Activated naive CD8-positive, alpha-beta T cell treated with anti-CD3 and anti-CD28 coated beads for 36 hours (primary cell): ENCODE measurements at regions not wholly inside any gene's neighbourhood (a gene's known extent, or its start where the extent isn't known, plus 50 kb on each side); places are given as distances from the start of the nearest gene placed in this dataset.

Source experiments
- DNase-seq: peaks from one replicate; pipeline ENCODE4 v3.0.0; 2021
- H3K27ac Mint-ChIP-seq: one replicate; pipeline ENCODE4 v1.8.0; 2022; ENCODE audit warnings: mild to moderate bottlenecking, moderate library complexity, mixed read lengths
- H3K27me3 Mint-ChIP-seq: one replicate; pipeline ENCODE4 v1.8.0; 2022; ENCODE audit warnings: mild to moderate bottlenecking, mixed read lengths
- H3K36me3 Mint-ChIP-seq: one replicate; pipeline ENCODE4 v1.8.0; 2021; ENCODE audit warnings: mild to moderate bottlenecking, mixed read lengths
- H3K4me1 Mint-ChIP-seq: one replicate; pipeline ENCODE4 v1.8.0; 2021; ENCODE audit warnings: mixed read lengths
- H3K4me3 Mint-ChIP-seq: one replicate; pipeline ENCODE4 v1.8.0; 2022; ENCODE audit warnings: mild to moderate bottlenecking, moderate library complexity, mixed read lengths
- H3K9me3 Mint-ChIP-seq: one replicate; pipeline ENCODE4 v1.8.0; 2022; ENCODE audit warnings: mixed read lengths

DNA sequence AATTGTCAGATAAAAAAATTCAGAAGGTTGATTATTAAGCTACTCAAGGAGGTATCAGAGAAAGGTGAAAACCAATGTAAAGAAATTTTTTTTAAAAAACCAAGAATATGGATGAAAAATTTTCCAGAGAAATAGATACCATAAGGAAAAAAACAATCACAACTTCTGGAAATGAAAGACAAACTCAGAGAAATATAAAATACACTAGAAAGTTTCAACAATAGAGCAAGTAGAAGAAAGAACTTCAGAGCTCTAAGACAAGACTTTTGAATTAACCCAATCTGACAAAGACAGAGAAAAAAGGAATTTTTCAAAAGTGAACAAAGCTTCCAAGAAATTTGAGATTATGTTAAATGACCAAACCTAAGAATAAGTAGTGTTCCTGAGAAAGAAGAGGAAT is 62.9 kb upstream of the TEAD1 start:
- no peak for DNase-seq
- Mint-ChIP-seq H3K27ac (no peak overlapping the region), H3K9me3 (peaks cover 24% of the 10 kb centered on the region), H3K4me3 (no peak overlapping the region), H3K36me3 (peaks cover 5% of the 10 kb centered on the region), H3K4me1 (no peaks in the 10 kb centered on the region), H3K27me3 (peaks cover 14% of the 10 kb centered on the region)

DNA sequence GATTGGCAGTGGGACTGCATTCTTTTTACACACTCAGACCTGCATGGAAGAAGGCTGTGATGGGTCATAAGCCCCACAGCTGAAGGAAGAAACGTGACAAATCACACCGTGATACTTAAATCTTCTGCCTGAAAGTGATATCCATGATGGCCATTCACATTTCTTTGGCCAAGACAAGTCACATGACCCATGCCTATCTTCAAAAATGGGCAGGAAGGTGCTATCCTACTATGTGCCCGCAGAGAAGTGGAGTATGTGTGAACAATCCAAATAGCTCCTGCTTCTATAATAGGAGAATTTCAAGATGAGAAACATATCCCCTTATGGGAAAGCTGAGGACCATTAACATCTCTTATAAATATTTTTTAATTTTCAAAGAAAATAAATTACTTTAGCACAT is 56.6 kb upstream of the TEAD1 start:
- Mint-ChIP-seq H3K4me1 (no peaks in the 10 kb centered on the region), H3K27ac (no peak overlapping the region), H3K9me3 (peaks cover 19% of the 10 kb centered on the region), H3K4me3 (no peak overlapping the region), H3K27me3 (peaks cover 13% of the 10 kb centered on the region), H3K36me3 (peaks cover 2% of the 10 kb centered on the region)
- DNase-seq, result no peak

DNA sequence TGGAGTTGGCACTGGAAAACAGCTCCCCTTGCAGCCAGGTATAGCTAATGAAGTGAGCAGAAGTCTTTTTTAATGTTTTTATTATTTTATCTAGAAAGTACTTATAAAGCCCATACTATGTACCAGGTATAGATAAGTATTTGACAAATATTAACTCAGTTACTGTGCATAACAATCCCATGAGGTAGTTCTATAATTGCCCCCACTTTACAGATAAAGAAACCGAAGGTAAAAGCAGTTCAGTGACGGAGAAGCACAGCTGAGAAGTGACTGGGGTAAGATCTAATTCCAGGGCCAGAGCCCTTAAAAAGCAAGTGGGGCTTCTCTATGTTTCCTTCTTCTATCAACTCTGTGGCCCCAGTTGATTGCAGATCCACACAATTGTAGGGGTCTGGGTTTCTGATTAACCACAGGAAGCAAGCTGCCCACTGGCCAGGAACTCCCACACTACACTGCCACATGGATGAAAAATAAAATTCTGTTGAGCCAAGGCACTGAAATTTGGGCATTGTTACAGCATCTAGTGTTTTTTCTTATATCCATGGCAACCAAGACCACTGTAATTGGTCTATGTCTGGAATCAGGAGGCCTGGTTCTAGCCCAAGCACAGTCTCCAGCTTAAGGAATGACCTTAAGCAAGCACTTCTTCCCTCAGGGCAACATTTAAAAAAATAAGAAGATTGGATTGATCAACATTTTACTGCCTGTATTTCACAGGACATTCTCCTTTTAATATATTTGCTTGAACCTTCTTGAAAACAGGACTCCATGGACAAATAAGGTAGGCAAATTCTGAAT is 55.3 kb upstream of the TEAD1 start:
- H3K27ac Mint-ChIP-seq, result no peak overlapping the region
- H3K27me3 Mint-ChIP-seq, result peaks cover 5% of the 10 kb centered on the region
- H3K4me3 Mint-ChIP-seq, result no peak overlapping the region
- peaks cover 2% of the 10 kb centered on the region for H3K36me3 Mint-ChIP-seq
- no peak for DNase-seq
- no peaks in the 10 kb centered on the region for H3K4me1 Mint-ChIP-seq
- peaks cover 18% of the 10 kb centered on the region for H3K9me3 Mint-ChIP-seq

DNA sequence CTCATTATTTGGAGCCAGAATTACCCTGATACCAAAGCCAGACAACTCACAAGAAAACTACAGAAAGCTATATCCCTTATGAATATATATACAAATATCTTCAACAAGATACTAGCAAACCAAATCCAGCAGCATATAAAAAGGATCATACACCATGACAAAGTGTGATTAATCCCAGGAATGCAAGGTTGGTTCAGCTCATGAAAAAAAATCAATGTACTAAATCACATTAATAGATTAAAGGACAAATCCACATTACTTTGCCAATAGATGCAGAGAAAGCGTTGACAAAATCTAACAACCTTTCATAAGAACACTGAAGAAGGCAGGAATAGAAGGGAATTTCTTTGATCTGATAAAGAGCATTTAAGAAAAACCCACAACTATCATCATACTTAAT is 50.4 kb upstream of the TEAD1 start:
- peaks cover 12% of the 10 kb centered on the region for H3K27me3 Mint-ChIP-seq
- no peak for DNase-seq
- H3K4me1 Mint-ChIP-seq, result no peaks in the 10 kb centered on the region
- peaks cover 2% of the 10 kb centered on the region for H3K36me3 Mint-ChIP-seq
- H3K4me3 Mint-ChIP-seq, result no peak overlapping the region
- no peak overlapping the region for H3K27ac Mint-ChIP-seq
- peaks cover 22% of the 10 kb centered on the region for H3K9me3 Mint-ChIP-seq
